MM.1S (cell line): ENCODE measurements at regions not wholly inside any gene's neighbourhood (a gene's known extent, or its start where the extent isn't known, plus 50 kb on each side); places are given as distances from the start of the nearest gene placed in this dataset.

ENCODE experiments used
- DNase-seq: peaks from one replicate; pipeline ENCODE4 v3.0.0-alpha.2; 2015
- H2AFZ ChIP-seq: fragments of 300-600 bp; sonication (generic); 2 replicates; pipeline ENCODE4 v1.6.0; 2016; ENCODE audit warnings: antibody characterized with exemption, low read length
- H3F3A ChIP-seq: fragments of 300-600 bp; sonication (generic); 2 replicates; pipeline ENCODE4 v1.6.1; 2016; ENCODE audit warnings: mild to moderate bottlenecking, antibody characterized with exemption, low read length, moderate library complexity, mixed read lengths; ENCODE audit not compliant: insufficient read depth
- H3K27ac ChIP-seq: fragments of 300-600 bp; sonication (generic); 2 replicates; pipeline ENCODE4 v1.5.1; 2016; ENCODE audit warnings: mild to moderate bottlenecking, low read length
- H3K27me3 ChIP-seq: fragments of 300-600 bp; sonication (generic); replicated peaks from 2 replicates; pipeline ENCODE4 v1.6.0; 2016; ENCODE audit warnings: low read length; ENCODE audit not compliant: insufficient read depth
- H3K36me3 ChIP-seq: fragments of 300-600 bp; sonication (generic); replicated peaks from 2 replicates; pipeline ENCODE4 v1.6.1; 2016; ENCODE audit warnings: mild to moderate bottlenecking, low read length, mixed read lengths; ENCODE audit not compliant: insufficient read depth
- H3K4me1 ChIP-seq: fragments of 300-600 bp; sonication (generic); 2 replicates; pipeline ENCODE4 v1.6.1; 2016; ENCODE audit warnings: low read length, mixed read lengths
- H3K4me2 ChIP-seq: fragments of 300-600 bp; sonication (generic); 2 replicates; pipeline ENCODE4 v1.6.0; 2016; ENCODE audit warnings: low read depth, low read length
- H3K4me3 ChIP-seq: fragments of 300-600 bp; sonication (generic); 2 replicates; pipeline ENCODE4 v1.5.1; 2016; ENCODE audit warnings: low read length, mixed read lengths
- H3K79me2 ChIP-seq: fragments of 300-600 bp; sonication (generic); 2 replicates; pipeline ENCODE4 v1.6.1; 2016; ENCODE audit warnings: mixed run types, low read length, mixed read lengths
- H3K9ac ChIP-seq: fragments of 300-600 bp; sonication (generic); 2 replicates; pipeline ENCODE4 v1.6.1; 2016; ENCODE audit warnings: low read length, mixed read lengths
- H3K9me2 ChIP-seq: fragments of 300-600 bp; sonication (generic); replicated peaks from 2 replicates; pipeline ENCODE4 v1.6.1; 2016; ENCODE audit warnings: mild to moderate bottlenecking, low read length, mixed read lengths; ENCODE audit not compliant: insufficient read depth
- H3K9me3 ChIP-seq: fragments of 300-600 bp; sonication (generic); replicated peaks from 2 replicates; pipeline ENCODE4 v1.6.1; 2016; ENCODE audit warnings: mild to moderate bottlenecking, low read length, mixed read lengths; ENCODE audit not compliant: insufficient read depth
- H4K20me1 ChIP-seq: fragments of 300-600 bp; sonication (generic); 2 replicates; pipeline ENCODE4 v1.6.1; 2016; ENCODE audit warnings: mild to moderate bottlenecking, low read length, moderate library complexity, mixed read lengths; ENCODE audit not compliant: insufficient read depth
- EZH2 ChIP-seq: fragments of 300-600 bp; sonication (generic); optimal IDR thresholded peaks from 2 replicates; pipeline ENCODE3; 2017; ENCODE audit warnings: low read depth, mild to moderate bottlenecking, antibody characterized with exemption, low read length, mixed read lengths
- EZH2phosphoT487 ChIP-seq: fragments of 300-600 bp; sonication (generic); IDR thresholded peaks from 2 replicates; pipeline ENCODE4 v1.6.1; 2018; ENCODE audit warnings: antibody characterized with exemption, low read length
- TF ChIP-seq, protein P1 (sequence below): fragments of 300-600 bp; sonication (generic); IDR thresholded peaks from 2 replicates; pipeline ENCODE4 v1.5.1; 2016; ENCODE audit warnings: antibody characterized with exemption, low read length, mixed read lengths

DNA sequence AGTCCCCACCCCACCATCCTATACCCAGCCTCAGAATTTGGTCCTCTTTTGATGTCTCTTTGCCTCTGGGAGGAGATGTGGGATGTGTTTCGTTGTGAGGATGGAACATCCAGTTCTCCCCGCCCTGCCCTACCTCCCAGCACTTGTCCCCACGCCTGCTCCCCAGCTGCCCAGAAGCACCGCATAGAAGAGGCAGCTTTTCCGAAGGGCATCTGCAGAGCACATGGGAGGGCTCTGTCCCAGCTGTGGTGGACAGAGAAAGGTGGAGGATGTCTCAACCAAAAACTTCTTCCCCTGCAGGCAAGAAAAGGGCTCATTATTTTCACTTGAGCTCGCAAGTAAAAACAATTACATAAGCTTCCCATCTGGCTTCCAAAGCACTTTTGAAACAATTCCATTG, 302.6 kb downstream of the PCNX1 start:
- Histone ChIP-seq H2AFZ (no peak overlapping the region), H3K9me2 (no peaks in the 10 kb centered on the region), H3K27ac (no peak overlapping the region), H3K27me3 (no peaks in the 10 kb centered on the region), H3K9ac (no peak overlapping the region), H3K4me1 (no peaks in the 10 kb centered on the region), H3K36me3 (no peaks in the 10 kb centered on the region), H3K9me3 (no peaks in the 10 kb centered on the region), H4K20me1 (no peaks in the 10 kb centered on the region), H3F3A (no peaks in the 10 kb centered on the region), H3K4me2 (no peak overlapping the region), H3K4me3 (no peak overlapping the region), H3K79me2 (no peaks in the 10 kb centered on the region)
- DNase-seq: no peak
- TF ChIP-seq EZH2phosphoT487: no peak
- TF ChIP-seq EZH2: no peak
- TF ChIP-seq, protein P1, sequence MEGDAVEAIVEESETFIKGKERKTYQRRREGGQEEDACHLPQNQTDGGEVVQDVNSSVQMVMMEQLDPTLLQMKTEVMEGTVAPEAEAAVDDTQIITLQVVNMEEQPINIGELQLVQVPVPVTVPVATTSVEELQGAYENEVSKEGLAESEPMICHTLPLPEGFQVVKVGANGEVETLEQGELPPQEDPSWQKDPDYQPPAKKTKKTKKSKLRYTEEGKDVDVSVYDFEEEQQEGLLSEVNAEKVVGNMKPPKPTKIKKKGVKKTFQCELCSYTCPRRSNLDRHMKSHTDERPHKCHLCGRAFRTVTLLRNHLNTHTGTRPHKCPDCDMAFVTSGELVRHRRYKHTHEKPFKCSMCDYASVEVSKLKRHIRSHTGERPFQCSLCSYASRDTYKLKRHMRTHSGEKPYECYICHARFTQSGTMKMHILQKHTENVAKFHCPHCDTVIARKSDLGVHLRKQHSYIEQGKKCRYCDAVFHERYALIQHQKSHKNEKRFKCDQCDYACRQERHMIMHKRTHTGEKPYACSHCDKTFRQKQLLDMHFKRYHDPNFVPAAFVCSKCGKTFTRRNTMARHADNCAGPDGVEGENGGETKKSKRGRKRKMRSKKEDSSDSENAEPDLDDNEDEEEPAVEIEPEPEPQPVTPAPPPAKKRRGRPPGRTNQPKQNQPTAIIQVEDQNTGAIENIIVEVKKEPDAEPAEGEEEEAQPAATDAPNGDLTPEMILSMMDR: no peak

DNA sequence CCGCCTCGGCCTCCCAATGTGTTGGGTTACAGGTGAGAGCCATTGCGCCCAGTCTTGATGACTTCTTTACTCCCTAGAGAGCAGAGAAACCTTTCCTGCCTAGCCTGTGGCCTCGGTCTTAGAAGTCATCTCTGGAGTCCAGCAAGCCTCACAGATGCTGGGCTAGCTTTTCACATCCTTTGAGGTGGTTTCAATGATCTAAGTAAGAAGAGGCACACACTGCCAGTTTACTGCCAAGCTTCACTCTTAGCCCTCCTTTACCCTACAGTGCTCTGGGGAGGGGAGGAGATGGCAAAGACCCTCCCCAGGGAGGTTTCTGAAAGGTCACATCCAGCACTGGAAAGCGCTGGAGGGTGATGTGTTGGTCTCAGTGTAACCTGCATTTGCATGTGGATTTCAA, 304.8 kb downstream of the PCNX1 start:
- Histone ChIP-seq H3K27me3 (no peaks in the 10 kb centered on the region), H2AFZ (no peak overlapping the region), H4K20me1 (no peaks in the 10 kb centered on the region), H3K9me2 (no peaks in the 10 kb centered on the region), H3K9me3 (no peaks in the 10 kb centered on the region), H3K27ac (no peak overlapping the region), H3K4me1 (no peaks in the 10 kb centered on the region), H3K79me2 (no peaks in the 10 kb centered on the region), H3K36me3 (no peaks in the 10 kb centered on the region), H3K9ac (no peak overlapping the region), H3K4me2 (no peak overlapping the region), H3F3A (no peaks in the 10 kb centered on the region), H3K4me3 (no peak overlapping the region)
- DNase-seq: no peak
- TF ChIP-seq, protein P1: no peak
- TF ChIP-seq EZH2phosphoT487 (no peak), EZH2 (no peak)

DNA sequence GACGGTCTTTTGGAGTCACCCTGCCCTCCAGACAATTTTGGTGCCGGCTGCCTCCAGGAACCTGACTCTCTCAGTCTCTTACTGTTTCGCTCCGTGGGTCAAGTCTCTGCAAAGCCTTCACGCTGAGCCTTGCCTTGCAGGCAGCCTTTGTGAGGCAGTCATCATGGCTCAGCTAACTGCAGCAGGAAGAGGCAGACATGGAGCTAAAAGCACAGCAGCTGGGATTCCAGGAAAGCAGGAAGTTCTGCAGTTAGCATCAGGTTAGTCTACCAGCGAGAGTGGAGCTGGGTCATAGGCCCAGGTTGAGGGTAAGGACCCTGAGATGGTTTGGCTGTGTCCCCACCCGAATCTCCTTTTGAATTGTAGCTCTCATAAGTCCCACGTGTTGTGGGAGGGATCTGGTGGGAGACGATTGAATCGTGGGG, 305.4 kb downstream of the PCNX1 start:
- H3K9me2 ChIP-seq: no peaks in the 10 kb centered on the region
- no peaks in the 10 kb centered on the region for H3K9me3 ChIP-seq
- no peaks in the 10 kb centered on the region for H4K20me1 ChIP-seq
- no peaks in the 10 kb centered on the region for H3K36me3 ChIP-seq
- H3K9ac ChIP-seq: no peak overlapping the region
- no peaks in the 10 kb centered on the region for H3K27me3 ChIP-seq
- no peak overlapping the region for H3K4me2 ChIP-seq
- no peaks in the 10 kb centered on the region for H3K79me2 ChIP-seq
- no peaks in the 10 kb centered on the region for H3F3A ChIP-seq
- H2AFZ ChIP-seq: no peak overlapping the region
- no peak overlapping the region for H3K27ac ChIP-seq
- H3K4me1 ChIP-seq: no peaks in the 10 kb centered on the region
- no peak overlapping the region for H3K4me3 ChIP-seq
- TF ChIP-seq, protein P1: no peak
- TF ChIP-seq EZH2: no peak
- no peak for TF ChIP-seq EZH2phosphoT487
- no peak for DNase-seq
